Activated T-helper 1 cell treated with Interleukin-2 at 50 U/mL for 16 hours (primary cell): ENCODE measurements at regions not wholly inside any gene's neighbourhood (a gene's known extent, or its start where the extent isn't known, plus 50 kb on each side); places are given as distances from the start of the nearest gene placed in this dataset.
"Not testable (repeated sequence)": the region's sequence is repeated elsewhere in the genome, so short reads cannot be mapped to it uniquely, and the experiment has no call there.

Experiments used
- DNase-seq: peaks from one replicate; pipeline ENCODE4 v3.0.0-alpha.2; 2020; ENCODE audit warnings: low read depth

DNA sequence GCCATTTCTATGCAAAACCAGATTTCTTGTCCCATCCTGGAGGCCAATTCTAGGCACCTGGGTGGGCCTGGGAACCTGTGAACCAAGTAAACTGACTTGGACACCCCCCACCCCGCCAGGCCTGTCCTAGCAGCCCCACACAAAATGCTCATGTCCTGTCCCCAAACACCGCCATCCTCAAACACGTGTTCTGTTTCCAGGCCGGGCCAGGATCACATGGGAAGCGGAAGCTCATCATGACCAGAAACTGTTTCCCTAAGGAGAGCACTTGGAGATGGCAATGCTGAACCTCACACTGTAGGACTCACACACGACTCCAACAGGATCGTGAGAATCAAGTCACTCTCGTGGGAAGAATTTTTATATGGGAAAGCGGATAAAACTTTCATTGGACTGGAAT, 78.7 kb upstream of the DRD5 start:
- DNase-seq: not testable (repeated sequence)

- DNase-seq: peak; percentile 35
Observed at GRCh38 chr4:9703391-9703790, 78.0 kb upstream of the DRD5 start.

DNA sequence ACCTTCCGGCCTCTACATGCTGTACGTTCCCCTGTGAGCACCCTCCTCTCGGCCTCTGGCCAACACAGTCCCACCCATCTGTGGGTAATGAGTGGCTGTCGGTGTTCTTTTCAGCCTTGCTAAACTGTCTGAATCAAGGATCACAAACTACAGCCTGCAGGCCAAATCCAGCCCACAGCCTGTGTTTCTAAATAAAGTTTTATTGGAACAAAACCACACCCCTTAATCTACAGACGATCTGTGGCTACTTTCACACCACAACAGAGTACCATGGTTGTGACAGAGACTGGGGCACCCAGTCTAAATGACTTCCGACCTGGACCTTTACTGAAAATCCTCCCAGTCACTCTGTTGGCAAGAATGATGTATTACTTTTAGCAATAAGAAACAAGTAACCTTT, 77.3 kb upstream of the DRD5 start:
- not testable (repeated sequence) for DNase-seq

GRCh38 chr4:9704551-9705332, 76.7 kb upstream of the DRD5 start:
- DNase-seq: no peak

- not testable (repeated sequence) for DNase-seq
Observed at GRCh38 chr4:9707281-9707680, 74.2 kb upstream of the DRD5 start.

DNA sequence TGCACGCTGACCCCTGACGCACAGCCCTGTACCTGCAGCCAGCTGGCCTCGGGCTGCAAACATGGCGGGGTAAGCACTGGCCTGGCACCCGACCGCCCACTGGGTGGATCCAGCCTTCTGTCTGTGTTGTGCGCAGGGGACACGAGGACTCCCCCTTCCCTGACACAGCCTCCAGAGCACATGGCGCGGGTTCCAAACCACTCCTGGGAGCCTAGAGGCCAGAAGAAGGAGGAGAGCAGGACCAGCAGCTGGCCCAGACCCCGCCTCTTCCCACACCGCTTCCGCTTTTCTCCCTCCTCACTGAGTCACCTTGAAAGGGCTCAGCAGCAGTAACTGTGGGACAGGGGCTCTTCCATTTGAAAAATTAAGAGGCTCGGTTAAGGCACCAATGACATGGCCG, 73.5 kb upstream of the DRD5 start:
- DNase-seq: not testable (repeated sequence)

GRCh38 chr4:9709724-9710123, 71.7 kb upstream of the DRD5 start:
- no peak for DNase-seq

DNA sequence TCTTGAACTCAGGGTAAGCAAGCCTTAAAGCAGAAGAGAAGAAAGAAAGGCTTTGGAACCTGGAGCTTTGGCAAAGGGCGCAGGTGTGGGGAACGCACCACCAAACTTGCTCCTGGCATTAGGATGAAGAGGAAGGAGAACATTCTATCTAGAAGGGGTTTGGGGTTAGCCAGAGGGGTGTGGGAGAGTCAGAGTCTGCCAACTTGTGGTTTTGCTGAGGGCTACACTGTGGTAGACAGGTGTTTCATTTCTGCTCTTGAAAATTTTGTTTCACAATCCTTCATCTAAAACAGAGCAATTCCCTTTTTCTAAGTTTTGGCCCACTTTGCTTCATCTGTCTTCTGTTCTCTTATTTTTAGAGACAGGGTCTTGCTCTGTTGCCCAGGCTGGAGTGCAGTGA, 66.2 kb upstream of the DRD5 start:
- not testable (repeated sequence) for DNase-seq

GRCh38 chr4:9716093-9716492, 65.3 kb upstream of the DRD5 start:
- DNase-seq: no peak

- DNase-seq: not testable (repeated sequence)
Observed at GRCh38 chr4:9718246-9718939, 63.0 kb upstream of the DRD5 start.

GRCh38 chr4:9722131-9722530, 59.3 kb upstream of the DRD5 start:
- not testable (repeated sequence) for DNase-seq
